SK-N-SH (cell line): ENCODE measurements at regions not wholly inside any gene's neighbourhood (a gene's known extent, or its start where the extent isn't known, plus 50 kb on each side); places are given as distances from the start of the nearest gene placed in this dataset.

ENCODE experiments used
- CTCF ChIA-PET: fragments of 300-600, 350-600 bp; formaldehyde crosslinking; extraction: SDS; loops from one replicate; lab custom pipeline; 2021; lab: Yijun Ruan, JAX
- POLR2A ChIA-PET: fragments of 350-600 bp; sonication (Branson Sonifier 250); formaldehyde crosslinking; extraction: SDS; loops from one replicate; lab custom pipeline; 2020; ENCODE audit warnings: antibody characterized with exemption, inconsistent platforms; lab: Yijun Ruan, JAX
- DNase-seq: peaks from one replicate; pipeline ENCODE4 v3.0.0; 2012
- H2AFZ ChIP-seq: fragments of 200-600 bp; sonication (generic); 2 replicates; pipeline ENCODE4 v1.8.1; 2016; ENCODE audit warnings: antibody characterized with exemption, mild to moderate bottlenecking, low read depth
- H3F3A ChIP-seq: fragments of 200-600 bp; sonication (generic); replicated peaks from 2 replicates; pipeline ENCODE3; 2016; ENCODE audit warnings: antibody characterized with exemption, mild to moderate bottlenecking; ENCODE audit not compliant: insufficient read depth
- H3K27ac ChIP-seq, 2 experiments: fragments of 200-500 bp in 1 of 2; fragments of 200-600 bp in 1 of 2; sonication (Bioruptor generic) in 1 of 2; sonication (generic), shearing (Covaris generic) in 1 of 2; 2 replicates each; pipeline versions ENCODE4 v1.5.1 to v1.6.1; 2014 to 2016; ENCODE audit warnings: low read depth in 2 of 2, inconsistent platforms in 1 of 2, low read length in 1 of 2, mild to moderate bottlenecking in 1 of 2, mixed read lengths in 1 of 2
- H3K27me3 ChIP-seq: fragments of 200-600 bp; sonication (generic), shearing (Covaris generic); 2 replicates; pipeline ENCODE4 v1.6.1; 2016; ENCODE audit warnings: mixed run types; ENCODE audit not compliant: insufficient read depth
- H3K36me3 ChIP-seq, 2 experiments: fragments of 200-500 bp in 1 of 2; fragments of 200-600 bp in 1 of 2; sonication (Bioruptor generic) in 1 of 2; sonication (generic) in 1 of 2; replicated peaks in 1 of 2; 2 replicates each; pipeline versions ENCODE3 to v1.5.1; 2014 to 2016; ENCODE audit warnings: low read length in 1 of 2, mild to moderate bottlenecking in 1 of 2; ENCODE audit not compliant: insufficient read depth in 2 of 2, control insufficient read depth in 1 of 2
- H3K4me1 ChIP-seq, 2 experiments: fragments of 200-500 bp in 1 of 2; fragments of 200-600 bp in 1 of 2; sonication (Bioruptor generic) in 1 of 2; sonication (generic), shearing (Covaris generic) in 1 of 2; 2 replicates each; pipeline versions ENCODE4 v1.5.1 to v1.6.1; 2014 to 2016; ENCODE audit warnings: low read depth in 1 of 2, low read length in 1 of 2, mixed run types in 1 of 2; ENCODE audit not compliant: insufficient read depth in 2 of 2, control insufficient read depth in 1 of 2
- H3K4me2 ChIP-seq: fragments of 200-600 bp; sonication (generic), shearing (Covaris generic); 2 replicates; pipeline ENCODE4 v1.6.1; 2017; ENCODE audit warnings: mixed run types
- H3K4me3 ChIP-seq, 2 experiments: fragments of 200-500 bp in 1 of 2; fragments of 200-600 bp in 1 of 2; sonication (Bioruptor generic) in 1 of 2; sonication (generic), shearing (Covaris generic) in 1 of 2; 2 replicates each; pipeline versions ENCODE4 v1.5.1 to v1.8.1; 2014 to 2016; ENCODE audit warnings: low read depth in 2 of 2, inconsistent platforms in 1 of 2, low read length in 1 of 2, mild to moderate bottlenecking in 1 of 2, mixed read lengths in 1 of 2, moderate library complexity in 1 of 2
- H3K79me2 ChIP-seq: fragments of 200-600 bp; sonication (generic); 2 replicates; pipeline ENCODE4 v1.8.1; 2017; ENCODE audit warnings: mild to moderate bottlenecking; ENCODE audit not compliant: insufficient read depth
- H3K9ac ChIP-seq: fragments of 200-600 bp; sonication (generic); 2 replicates; pipeline ENCODE4 v1.6.1; 2017; ENCODE audit warnings: mixed run types
- H3K9me2 ChIP-seq: fragments of 200-600 bp; sonication (generic); 2 replicates; pipeline ENCODE4 v1.6.1; 2017; ENCODE audit warnings: mixed run types
- H3K9me3 ChIP-seq: fragments of 200-600 bp; sonication (generic); 2 replicates; pipeline ENCODE4 v1.6.1; 2017; ENCODE audit warnings: mixed run types, mild to moderate bottlenecking, moderate library complexity
- H4K20me1 ChIP-seq: fragments of 200-600 bp; sonication (generic); 2 replicates; pipeline ENCODE4 v1.6.1; 2017; ENCODE audit warnings: mild to moderate bottlenecking, mixed run types; ENCODE audit not compliant: insufficient read depth
- EP300 ChIP-seq, 2 experiments: IDR thresholded peaks; 2 replicates each; pipeline versions ENCODE4 v1.4.0 to v1.6.1; 2012; ENCODE audit warnings: borderline replicate concordance in 1 of 2, low read depth in 1 of 2, low read length in 1 of 2
- EZH2phosphoT487 ChIP-seq: fragments of 200-600 bp; sonication (generic); IDR thresholded peaks from 2 replicates; pipeline ENCODE4 v1.6.1; 2017; ENCODE audit warnings: low read depth, mixed run types, mild to moderate bottlenecking, antibody characterized with exemption, moderate library complexity, borderline replicate concordance
- FOSL2 ChIP-seq: IDR thresholded peaks from 2 replicates; pipeline ENCODE4 v1.4.0; 2012; ENCODE audit warnings: low read depth, mild to moderate bottlenecking, moderate library complexity, borderline replicate concordance
- FOXM1 ChIP-seq: IDR thresholded peaks from 2 replicates; pipeline ENCODE4 v1.4.0; 2012; ENCODE audit warnings: low read depth, mild to moderate bottlenecking
- GATA2 ChIP-seq: sonication (generic); formaldehyde crosslinking; IDR thresholded peaks from 2 replicates; pipeline ENCODE4 v1.5.0; 2020; ENCODE audit warnings: mild to moderate bottlenecking, missing genetic modification reagents
- MXI1 ChIP-seq: IDR thresholded peaks from 2 replicates; pipeline ENCODE4 v1.6.1; 2012; ENCODE audit warnings: mild to moderate bottlenecking, low read depth, low read length, improper control_type of control experiment
- NFIC ChIP-seq: IDR thresholded peaks from 2 replicates; pipeline ENCODE4 v1.4.0; 2012; ENCODE audit warnings: borderline replicate concordance
- NRF1 ChIP-seq: IDR thresholded peaks from 2 replicates; pipeline ENCODE4 v1.6.1; 2012; ENCODE audit warnings: low read depth, mild to moderate bottlenecking, low read length
- POLR2AphosphoS5 ChIP-seq: IDR thresholded peaks from 2 replicates; pipeline ENCODE4 v1.6.1; 2012; ENCODE audit warnings: low read depth, low read length
- SIN3A ChIP-seq: IDR thresholded peaks from 2 replicates; pipeline ENCODE4 v1.6.1; 2012; ENCODE audit warnings: low read depth, mild to moderate bottlenecking, low read length, moderate library complexity, borderline replicate concordance
- TCF12 ChIP-seq: IDR thresholded peaks from 2 replicates; pipeline ENCODE4 v1.4.0; 2012
- YY1 ChIP-seq: IDR thresholded peaks from 2 replicates; pipeline ENCODE4 v1.4.0; 2012; ENCODE audit warnings: low read depth, mild to moderate bottlenecking
- WGBS: methylation state at CpG from one replicate; pipeline ENCODE4 v1.1.6; 2017; ENCODE audit warnings: low lambda C conversion rate; 5-methylcytosine and 5-hydroxymethylcytosine counted together
- TF ChIP-seq, protein P1 (sequence below): IDR thresholded peaks from 2 replicates; pipeline ENCODE4; 2012

- peaks cover 8% of the 10 kb centered on the region for H3F3A ChIP-seq
- peaks cover 0 to 2% of the 10 kb centered on the region in 2 experiments for H3K36me3 ChIP-seq
- no peak overlapping the region for H2AFZ ChIP-seq
- POLR2A ChIA-PET = no interaction called here
- DNase-seq = no peak
- no peak overlapping the region for H3K4me3 ChIP-seq
- H3K4me2 ChIP-seq = no peak overlapping the region
- WGBS = 52% methylated on average over 1 of the region's 1 CpG
- no peaks in the 10 kb centered on the region for H3K9me2 ChIP-seq
- no peaks in the 10 kb centered on the region for H3K9me3 ChIP-seq
- peaks cover 6 to 8% of the 10 kb centered on the region in 2 experiments; a peak in 3 of 4 replicates for H3K4me1 ChIP-seq
- no peak overlapping the region for H3K27ac ChIP-seq
- H3K27me3 ChIP-seq = no peaks in the 10 kb centered on the region
- H4K20me1 ChIP-seq = no peaks in the 10 kb centered on the region
- no peaks in the 10 kb centered on the region for H3K79me2 ChIP-seq
- H3K9ac ChIP-seq = no peak overlapping the region
- no peak for TF ChIP-seq FOSL2
- TF ChIP-seq FOXM1 = no peak
- TF ChIP-seq POLR2AphosphoS5 = no peak
- no peak for TF ChIP-seq MXI1
- TF ChIP-seq NRF1 = no peak
- TF ChIP-seq TCF12 = no peak
- TF ChIP-seq, protein P1, sequence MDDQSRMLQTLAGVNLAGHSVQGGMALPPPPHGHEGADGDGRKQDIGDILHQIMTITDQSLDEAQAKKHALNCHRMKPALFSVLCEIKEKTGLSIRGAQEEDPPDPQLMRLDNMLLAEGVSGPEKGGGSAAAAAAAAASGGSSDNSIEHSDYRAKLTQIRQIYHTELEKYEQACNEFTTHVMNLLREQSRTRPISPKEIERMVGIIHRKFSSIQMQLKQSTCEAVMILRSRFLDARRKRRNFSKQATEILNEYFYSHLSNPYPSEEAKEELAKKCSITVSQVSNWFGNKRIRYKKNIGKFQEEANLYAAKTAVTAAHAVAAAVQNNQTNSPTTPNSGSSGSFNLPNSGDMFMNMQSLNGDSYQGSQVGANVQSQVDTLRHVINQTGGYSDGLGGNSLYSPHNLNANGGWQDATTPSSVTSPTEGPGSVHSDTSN = no peak
- TF ChIP-seq EZH2phosphoT487 = no peak
- CTCF ChIA-PET = no interaction called here
Measured at GRCh38 chr12:105428793-105429395, 98.4 kb downstream of the C12orf75 start.

DNA sequence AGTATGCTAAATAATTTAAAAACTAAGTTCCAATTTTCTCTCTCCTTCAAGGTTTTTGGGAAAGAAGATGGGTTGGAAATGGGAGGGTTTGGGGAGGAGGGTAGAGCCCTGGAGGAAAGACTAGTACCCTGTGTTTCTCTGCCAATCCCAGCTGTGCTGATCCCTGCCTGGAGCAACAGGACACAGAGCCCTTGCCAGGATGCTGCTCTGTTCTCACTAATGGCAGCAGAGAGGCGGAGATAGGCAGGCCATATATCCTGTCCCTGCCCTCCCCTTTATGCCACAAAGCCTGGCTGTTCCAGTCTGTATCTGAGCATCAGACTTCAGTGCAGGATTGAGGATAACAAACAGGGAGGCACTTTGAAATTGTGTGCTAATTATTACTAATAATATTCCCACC, 99.0 kb downstream of the C12orf75 start:
- no peaks in the 10 kb centered on the region for H3K79me2 ChIP-seq
- no peaks in the 10 kb centered on the region for H3K9me3 ChIP-seq
- peaks cover 8 to 11% of the 10 kb centered on the region in 2 experiments; a peak in 3 of 4 replicates for H3K4me1 ChIP-seq
- no peak overlapping the region for H3K4me2 ChIP-seq
- peak; percentile 52 for DNase-seq
- H4K20me1 ChIP-seq = no peaks in the 10 kb centered on the region
- ChIA-PET CTCF (interaction anchor here (1.1 kb wide), 1 partner anchor 9 kb away, joined by 3 read pairs; no protein-coding TSS in a partner anchor), POLR2A (no interaction called here)
- H3F3A ChIP-seq = peaks cover 10% of the 10 kb centered on the region
- no peak overlapping the region for H3K4me3 ChIP-seq
- peaks cover 0 to 2% of the 10 kb centered on the region in 2 experiments for H3K36me3 ChIP-seq
- no peak overlapping the region for H2AFZ ChIP-seq
- H3K9me2 ChIP-seq = no peaks in the 10 kb centered on the region
- no peak overlapping the region for H3K9ac ChIP-seq
- TF ChIP-seq YY1 = no peak
- no peak for TF ChIP-seq EP300 (IDR thresholded peaks at IDR 0.05; ENCODE audit: borderline replicate concordance in 1 of 2, low read depth in 1 of 2, low read length in 1 of 2)
- peak; percentile 28; the same call in 1 of the 2 replicates for TF ChIP-seq GATA2 (CRISPR knock-in tag)
- TF ChIP-seq SIN3A = no peak
- TF ChIP-seq NFIC = no peak
- H3K27ac ChIP-seq = peak overlapping the region in 1 of 2 experiments; percentile 22; a peak in 1 of 4 replicates
- no peaks in the 10 kb centered on the region for H3K27me3 ChIP-seq
- 100% methylated on average over 1 of the region's 1 CpG for WGBS
